DMS53 treated with DMSO at 0.1 percent for 48 hours (cell line): ENCODE measurements at regions not wholly inside any gene's neighbourhood (a gene's known extent, or its start where the extent isn't known, plus 50 kb on each side); places are given as distances from the start of the nearest gene placed in this dataset.
"Not testable (repeated sequence)": the region's sequence is repeated elsewhere in the genome, so short reads cannot be mapped to it uniquely, and the experiment has no call there.

Experiments used
- DNase-seq: peaks from one replicate; lab custom pipeline; 2025; ENCODE audit not compliant: unreplicated experiment; lab: John Stamatoyannopoulos, UW

GRCh38 chr12:60644076-60644475, 1048.2 kb downstream of the SLC16A7 start:
- DNase-seq, result no peak

- DNase-seq, result no peak
These were observed 1071.1 kb downstream of the SLC16A7 start for GRCh38 chr12:60666895-60667294.

- DNase-seq, result no peak
These were observed 1077.1 kb downstream of the SLC16A7 start for GRCh38 chr12:60672949-60673348.

- DNase-seq, result peak; percentile 23
These were observed 1089.3 kb downstream of the SLC16A7 start for GRCh38 chr12:60684988-60685655.

GRCh38 chr12:60689137-60689536, 1093.3 kb downstream of the SLC16A7 start:
- peak; percentile 28 for DNase-seq

GRCh38 chr12:60693019-60693626, 1097.3 kb downstream of the SLC16A7 start:
- DNase-seq, result peak; percentile 50

GRCh38 chr12:60704171-60704914, 1108.5 kb downstream of the SLC16A7 start:
- no peak for DNase-seq

GRCh38 chr12:60710246-60710645, 1114.4 kb downstream of the SLC16A7 start:
- DNase-seq, result no peak

GRCh38 chr12:60714141-60714900, 1118.5 kb downstream of the SLC16A7 start:
- no peak for DNase-seq

GRCh38 chr12:60724475-60724874, 1128.6 kb downstream of the SLC16A7 start:
- no peak for DNase-seq

GRCh38 chr12:60724984-60725383, 1129.2 kb downstream of the SLC16A7 start:
- no peak for DNase-seq

GRCh38 chr12:60752589-60752988, 1156.8 kb downstream of the SLC16A7 start:
- no peak for DNase-seq

GRCh38 chr12:60758224-60758623, 1162.4 kb downstream of the SLC16A7 start:
- no peak for DNase-seq

GRCh38 chr12:60760965-60761364, 1165.1 kb downstream of the SLC16A7 start:
- DNase-seq, result no peak

- not testable (repeated sequence) for DNase-seq
These were observed 1205.3 kb downstream of the SLC16A7 start for GRCh38 chr12:60801166-60801565.

- peak; percentile 8 for DNase-seq
These were observed 1207.3 kb downstream of the SLC16A7 start for GRCh38 chr12:60803147-60803546.

GRCh38 chr12:60805364-60805763, 1209.5 kb downstream of the SLC16A7 start:
- DNase-seq, result no peak

- no peak for DNase-seq
These were observed 1224.0 kb downstream of the SLC16A7 start for GRCh38 chr12:60819794-60820193.

- no peak for DNase-seq
These were observed 1226.8 kb downstream of the SLC16A7 start for GRCh38 chr12:60822580-60822979.

GRCh38 chr12:60830381-60830780, 1234.6 kb downstream of the SLC16A7 start:
- no peak for DNase-seq

- no peak for DNase-seq
These were observed 1236.5 kb downstream of the SLC16A7 start for GRCh38 chr12:60832290-60832689.
